Kidney epithelial cell (primary cell): ENCODE measurements at regions not wholly inside any gene's neighbourhood (a gene's known extent, or its start where the extent isn't known, plus 50 kb on each side); places are given as distances from the start of the nearest gene placed in this dataset.

Source experiments
- DNase-seq: peaks from one replicate; pipeline ENCODE4 v3.0.0-alpha.2; 2010; ENCODE audit warnings: low read depth
- H3K27me3 ChIP-seq: 2 replicates; pipeline ENCODE4 v1.6.0; 2011; ENCODE audit warnings: low read length; ENCODE audit not compliant: control insufficient read depth, insufficient read depth
- H3K36me3 ChIP-seq: 2 replicates; pipeline ENCODE4 v1.5.1; 2011; ENCODE audit warnings: low read length; ENCODE audit not compliant: control insufficient read depth, insufficient read depth
- H3K4me3 ChIP-seq: 2 replicates; pipeline ENCODE4 v1.5.1; 2011; ENCODE audit warnings: low read depth, mild to moderate bottlenecking, control low read depth, low read length
- TF ChIP-seq, protein P1 (sequence below): IDR thresholded peaks from 2 replicates; pipeline ENCODE4 v1.5.1; 2011; ENCODE audit warnings: mild to moderate bottlenecking, moderate library complexity, low read length, control low read depth, inconsistent platforms; ENCODE audit not compliant: insufficient read depth, poor library complexity, severe bottlenecking

- Histone ChIP-seq H3K36me3 (no peaks in the 10 kb centered on the region), H3K4me3 (no peak overlapping the region), H3K27me3 (no peaks in the 10 kb centered on the region)
- DNase-seq: no peak
- TF ChIP-seq, protein P1, sequence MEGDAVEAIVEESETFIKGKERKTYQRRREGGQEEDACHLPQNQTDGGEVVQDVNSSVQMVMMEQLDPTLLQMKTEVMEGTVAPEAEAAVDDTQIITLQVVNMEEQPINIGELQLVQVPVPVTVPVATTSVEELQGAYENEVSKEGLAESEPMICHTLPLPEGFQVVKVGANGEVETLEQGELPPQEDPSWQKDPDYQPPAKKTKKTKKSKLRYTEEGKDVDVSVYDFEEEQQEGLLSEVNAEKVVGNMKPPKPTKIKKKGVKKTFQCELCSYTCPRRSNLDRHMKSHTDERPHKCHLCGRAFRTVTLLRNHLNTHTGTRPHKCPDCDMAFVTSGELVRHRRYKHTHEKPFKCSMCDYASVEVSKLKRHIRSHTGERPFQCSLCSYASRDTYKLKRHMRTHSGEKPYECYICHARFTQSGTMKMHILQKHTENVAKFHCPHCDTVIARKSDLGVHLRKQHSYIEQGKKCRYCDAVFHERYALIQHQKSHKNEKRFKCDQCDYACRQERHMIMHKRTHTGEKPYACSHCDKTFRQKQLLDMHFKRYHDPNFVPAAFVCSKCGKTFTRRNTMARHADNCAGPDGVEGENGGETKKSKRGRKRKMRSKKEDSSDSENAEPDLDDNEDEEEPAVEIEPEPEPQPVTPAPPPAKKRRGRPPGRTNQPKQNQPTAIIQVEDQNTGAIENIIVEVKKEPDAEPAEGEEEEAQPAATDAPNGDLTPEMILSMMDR: no peak
These were observed 221.4 kb upstream of the SEMA3C start for GRCh38 chr7:81140252-81140651.

- Histone ChIP-seq H3K36me3 (no peaks in the 10 kb centered on the region), H3K27me3 (no peaks in the 10 kb centered on the region), H3K4me3 (no peak overlapping the region)
- DNase-seq: no peak
- TF ChIP-seq, protein P1: no peak
These were observed 220.0 kb upstream of the SEMA3C start for GRCh38 chr7:81138870-81139269.

DNA sequence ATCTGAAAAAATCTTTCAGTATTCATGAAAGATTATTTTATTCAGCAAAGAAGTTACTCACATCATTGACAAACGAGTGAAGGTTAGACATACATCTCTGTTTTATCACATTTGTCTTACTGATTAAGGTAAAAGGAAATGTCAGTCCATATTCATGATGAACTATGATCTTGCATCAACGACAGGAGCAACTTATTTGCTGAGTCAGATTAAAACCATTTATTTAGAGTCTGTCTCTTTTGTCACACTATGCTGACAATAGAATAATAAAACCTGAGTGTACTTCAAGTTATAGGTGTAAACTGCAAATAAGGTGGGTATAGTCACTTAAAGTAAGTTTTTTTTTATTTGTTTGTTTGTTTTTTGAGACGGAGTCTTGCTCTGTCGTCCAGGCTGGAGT, 216.5 kb upstream of the SEMA3C start:
- DNase-seq: no peak
- Histone ChIP-seq H3K36me3 (no peaks in the 10 kb centered on the region), H3K27me3 (no peaks in the 10 kb centered on the region), H3K4me3 (no peak overlapping the region)
- TF ChIP-seq, protein P1: no peak

DNA sequence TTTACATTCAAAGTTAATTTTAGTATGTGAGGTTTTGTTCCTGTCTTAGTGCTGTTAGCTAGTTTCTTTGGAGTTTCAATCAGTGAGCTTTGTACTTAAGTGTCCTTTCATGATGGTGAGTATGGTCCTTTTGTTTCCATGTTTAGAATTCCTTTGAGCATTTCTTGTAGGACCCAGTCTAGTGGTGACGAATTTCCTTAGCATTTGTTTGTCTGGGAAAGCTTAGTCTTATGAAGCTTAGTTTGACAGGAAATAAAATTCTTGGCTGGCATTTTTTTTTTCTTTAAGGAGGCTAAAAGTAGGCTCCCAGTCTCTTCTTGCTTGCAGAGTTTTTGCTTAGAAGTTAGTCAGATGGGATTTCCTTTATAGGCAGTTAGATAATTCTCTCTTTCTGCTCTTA, 209.2 kb upstream of the SEMA3C start:
- H3K27me3 ChIP-seq: no peaks in the 10 kb centered on the region
- DNase-seq: no peak
- H3K36me3 ChIP-seq: no peaks in the 10 kb centered on the region
- no peak overlapping the region for H3K4me3 ChIP-seq
- TF ChIP-seq, protein P1: no peak

- H3K36me3 ChIP-seq: no peaks in the 10 kb centered on the region
- H3K27me3 ChIP-seq: no peaks in the 10 kb centered on the region
- TF ChIP-seq, protein P1: no peak
- no peak overlapping the region for H3K4me3 ChIP-seq
- no peak for DNase-seq
These were observed 202.0 kb upstream of the SEMA3C start for GRCh38 chr7:81120803-81121202.

GRCh38 chr7:81120111-81120510, 201.3 kb upstream of the SEMA3C start:
- TF ChIP-seq, protein P1: no peak
- Histone ChIP-seq H3K27me3 (no peaks in the 10 kb centered on the region), H3K36me3 (no peaks in the 10 kb centered on the region), H3K4me3 (no peak overlapping the region)
- DNase-seq: no peak
